ENCODE measurements at regions not wholly inside any gene's neighbourhood (a gene's known extent, or its start where the extent isn't known, plus 50 kb on each side); places are given as distances from the start of the nearest gene placed in this dataset.

DNA sequence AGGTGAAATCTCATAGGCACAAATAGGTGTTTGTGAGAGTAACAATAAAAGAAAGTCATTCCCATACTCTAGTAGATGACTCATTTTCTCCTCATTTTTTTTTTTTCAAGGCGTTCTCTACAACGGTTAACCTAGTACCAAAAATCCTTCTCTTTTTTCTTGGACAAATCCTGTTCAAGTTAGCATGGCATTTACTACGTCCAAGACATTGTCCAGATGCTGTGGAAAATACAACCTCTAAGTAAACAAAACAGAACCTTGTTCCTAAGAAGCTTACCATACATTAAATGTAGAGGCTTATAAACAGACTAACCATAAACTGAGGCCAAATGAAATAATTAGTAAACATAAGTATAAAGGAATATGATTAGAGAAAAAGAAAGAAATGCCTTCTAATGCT is 76.2 kb upstream of the RGS4 start:
- no peaks in the 10 kb centered on the region for H3K36me3 ChIP-seq (replicated peaks; ENCODE audit: insufficient read depth, low read length)
- no peak for DNase-seq
- H3K4me3 ChIP-seq (ENCODE audit: low read length) = no peak overlapping the region
- TF ChIP-seq, protein P1, sequence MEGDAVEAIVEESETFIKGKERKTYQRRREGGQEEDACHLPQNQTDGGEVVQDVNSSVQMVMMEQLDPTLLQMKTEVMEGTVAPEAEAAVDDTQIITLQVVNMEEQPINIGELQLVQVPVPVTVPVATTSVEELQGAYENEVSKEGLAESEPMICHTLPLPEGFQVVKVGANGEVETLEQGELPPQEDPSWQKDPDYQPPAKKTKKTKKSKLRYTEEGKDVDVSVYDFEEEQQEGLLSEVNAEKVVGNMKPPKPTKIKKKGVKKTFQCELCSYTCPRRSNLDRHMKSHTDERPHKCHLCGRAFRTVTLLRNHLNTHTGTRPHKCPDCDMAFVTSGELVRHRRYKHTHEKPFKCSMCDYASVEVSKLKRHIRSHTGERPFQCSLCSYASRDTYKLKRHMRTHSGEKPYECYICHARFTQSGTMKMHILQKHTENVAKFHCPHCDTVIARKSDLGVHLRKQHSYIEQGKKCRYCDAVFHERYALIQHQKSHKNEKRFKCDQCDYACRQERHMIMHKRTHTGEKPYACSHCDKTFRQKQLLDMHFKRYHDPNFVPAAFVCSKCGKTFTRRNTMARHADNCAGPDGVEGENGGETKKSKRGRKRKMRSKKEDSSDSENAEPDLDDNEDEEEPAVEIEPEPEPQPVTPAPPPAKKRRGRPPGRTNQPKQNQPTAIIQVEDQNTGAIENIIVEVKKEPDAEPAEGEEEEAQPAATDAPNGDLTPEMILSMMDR (IDR thresholded peaks at IDR 0.05; ENCODE audit: low read length) = no peak
- no peak for TF ChIP-seq EZH2 (optimal IDR thresholded peaks at IDR 0.05; ENCODE audit: low read depth, low read length)
- no peak for TF ChIP-seq EZH2phosphoT487 (IDR thresholded peaks at IDR 0.05; ENCODE audit: low read length)
- no peak overlapping the region for H3K4me2 ChIP-seq (ENCODE audit: low read depth, low read length)
- no peak overlapping the region for H2AFZ ChIP-seq (ENCODE audit: low read length)
- no peaks in the 10 kb centered on the region for H3K9me3 ChIP-seq (replicated peaks; ENCODE audit: insufficient read depth, low read length)
- no peak overlapping the region for H3K27ac ChIP-seq (ENCODE audit: low read length)
- H4K20me1 ChIP-seq (ENCODE audit: insufficient read depth, low read length) = no peaks in the 10 kb centered on the region
- H3K9ac ChIP-seq (ENCODE audit: low read length) = no peak overlapping the region
- no peaks in the 10 kb centered on the region for H3K79me2 ChIP-seq (ENCODE audit: low read length)
- no peaks in the 10 kb centered on the region for H3K9me2 ChIP-seq (replicated peaks; ENCODE audit: insufficient read depth, low read length)
- no peaks in the 10 kb centered on the region for H3K27me3 ChIP-seq (replicated peaks; ENCODE audit: insufficient read depth, low read length)
- H3K4me1 ChIP-seq (ENCODE audit: low read length) = no peaks in the 10 kb centered on the region
- no peaks in the 10 kb centered on the region for H3F3A ChIP-seq (ENCODE audit: insufficient read depth, low read length)

DNA sequence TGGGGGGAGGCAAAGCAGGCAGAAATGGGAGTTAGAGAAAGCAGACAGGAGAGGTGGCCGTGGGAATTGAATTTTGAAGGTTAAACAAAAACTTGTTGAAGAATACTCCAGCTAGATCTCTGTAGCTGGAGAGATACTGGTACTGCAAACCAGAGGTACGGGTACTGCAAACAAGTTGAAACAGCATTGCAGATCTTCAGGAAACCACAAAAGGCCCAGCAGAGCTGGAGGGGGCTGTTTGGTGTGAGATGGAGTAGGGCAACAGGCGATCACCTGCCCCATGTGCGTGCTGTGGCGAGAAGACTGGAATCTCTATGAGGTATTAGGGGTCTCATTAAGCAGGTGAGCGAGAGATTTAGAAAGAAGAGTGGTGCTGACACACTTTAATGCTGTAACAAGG is 77.7 kb upstream of the RGS4 start:
- H4K20me1 ChIP-seq (ENCODE audit: insufficient read depth, low read length) = no peaks in the 10 kb centered on the region
- H3K4me3 ChIP-seq (ENCODE audit: low read length) = no peak overlapping the region
- H3K9ac ChIP-seq (ENCODE audit: low read length) = no peak overlapping the region
- H3K4me2 ChIP-seq (ENCODE audit: low read depth, low read length) = no peak overlapping the region
- TF ChIP-seq EZH2 (optimal IDR thresholded peaks at IDR 0.05; ENCODE audit: low read depth, low read length) = no peak
- no peak for TF ChIP-seq EZH2phosphoT487 (IDR thresholded peaks at IDR 0.05; ENCODE audit: low read length)
- TF ChIP-seq, protein P1 (IDR thresholded peaks at IDR 0.05; ENCODE audit: low read length) = no peak
- H3K79me2 ChIP-seq (ENCODE audit: low read length) = no peaks in the 10 kb centered on the region
- no peaks in the 10 kb centered on the region for H3K36me3 ChIP-seq (replicated peaks; ENCODE audit: insufficient read depth, low read length)
- H3K27ac ChIP-seq (ENCODE audit: low read length) = no peak overlapping the region
- H3K9me2 ChIP-seq (replicated peaks; ENCODE audit: insufficient read depth, low read length) = no peaks in the 10 kb centered on the region
- no peaks in the 10 kb centered on the region for H3K9me3 ChIP-seq (replicated peaks; ENCODE audit: insufficient read depth, low read length)
- no peak overlapping the region for H2AFZ ChIP-seq (ENCODE audit: low read length)
- H3F3A ChIP-seq (ENCODE audit: insufficient read depth, low read length) = no peaks in the 10 kb centered on the region
- H3K27me3 ChIP-seq (replicated peaks; ENCODE audit: insufficient read depth, low read length) = no peaks in the 10 kb centered on the region
- H3K4me1 ChIP-seq (ENCODE audit: low read length) = no peaks in the 10 kb centered on the region
- no peak for DNase-seq

DNA sequence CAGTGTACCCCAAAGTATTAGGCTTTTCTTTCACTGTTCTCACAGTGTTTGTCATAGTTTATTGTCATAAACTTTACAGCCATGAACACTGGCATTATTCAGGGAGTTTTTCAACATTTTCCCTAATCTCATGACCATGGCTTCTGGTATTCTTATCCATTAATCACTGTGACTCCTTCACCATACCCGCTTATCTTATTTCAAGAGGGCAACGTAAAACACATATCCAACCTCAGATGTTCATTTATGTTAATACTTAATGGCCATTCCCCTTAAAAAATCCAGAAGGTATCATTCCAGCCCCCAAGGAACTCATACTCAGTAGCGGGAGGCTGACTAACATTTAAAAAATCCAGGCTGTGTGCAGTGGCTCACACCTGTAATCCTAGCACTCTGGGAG is 78.5 kb upstream of the RGS4 start:
- H3K9me3 ChIP-seq (replicated peaks; ENCODE audit: insufficient read depth, low read length) = no peaks in the 10 kb centered on the region

More for the DNA sequence above, 78.5 kb upstream of the RGS4 start:
- Histone ChIP-seq H2AFZ (ENCODE audit: low read length) (no peak overlapping the region), H3K9me2 (replicated peaks; ENCODE audit: insufficient read depth, low read length) (no peaks in the 10 kb centered on the region), H3K4me2 (ENCODE audit: low read depth, low read length) (no peak overlapping the region), H3K79me2 (ENCODE audit: low read length) (no peaks in the 10 kb centered on the region), H3K4me3 (ENCODE audit: low read length) (no peak overlapping the region), H4K20me1 (ENCODE audit: insufficient read depth, low read length) (no peaks in the 10 kb centered on the region), H3K27me3 (replicated peaks; ENCODE audit: insufficient read depth, low read length) (no peaks in the 10 kb centered on the region), H3K27ac (ENCODE audit: low read length) (no peak overlapping the region), H3F3A (ENCODE audit: insufficient read depth, low read length) (no peaks in the 10 kb centered on the region), H3K4me1 (ENCODE audit: low read length) (no peaks in the 10 kb centered on the region), H3K36me3 (replicated peaks; ENCODE audit: insufficient read depth, low read length) (no peaks in the 10 kb centered on the region), H3K9ac (ENCODE audit: low read length) (no peak overlapping the region)
- DNase-seq = no peak
- TF ChIP-seq, protein P1 (IDR thresholded peaks at IDR 0.05; ENCODE audit: low read length) = no peak
- TF ChIP-seq EZH2phosphoT487 (IDR thresholded peaks at IDR 0.05; ENCODE audit: low read length) (no peak), EZH2 (optimal IDR thresholded peaks at IDR 0.05; ENCODE audit: low read depth, low read length) (no peak)

Data from MM.1S (cell line).